ENCODE measurements at regions not wholly inside any gene's neighbourhood (a gene's known extent, or its start where the extent isn't known, plus 50 kb on each side); places are given as distances from the start of the nearest gene placed in this dataset.

- TF ChIP-seq CTCF (IDR thresholded peaks at IDR 0.05; ENCODE audit: insufficient read depth, low read depth, low read length) (no peak), EZH2 (IDR thresholded peaks at IDR 0.05; ENCODE audit: insufficient read depth, low read length) (no peak)
Observed at GRCh38 chr19:33903489-33903850, 106.8 kb downstream of the KCTD15 start.

Data from astrocyte (in vitro differentiated cells and primary cell).